GM23338 (cell line): ENCODE measurements at regions not wholly inside any gene's neighbourhood (a gene's known extent, or its start where the extent isn't known, plus 50 kb on each side); places are given as distances from the start of the nearest gene placed in this dataset.

Experiments used
- ATAC-seq: fragments of 200-7000 bp; cut with Tn5 transposase; 3 replicates; pipeline ENCODE4 v1.9.1; 2020
- DNase-seq: peaks from one replicate; pipeline ENCODE4 v3.0.0-alpha.2; 2015; ENCODE audit warnings: low spot score
- H2AFZ ChIP-seq: fragments of 200-600 bp; sonication (generic); 2 replicates; pipeline ENCODE4 v1.8.0; 2016; ENCODE audit warnings: antibody characterized with exemption, mild to moderate bottlenecking, moderate library complexity
- H3F3A ChIP-seq: fragments of 200-600 bp; sonication (generic); replicated peaks from 2 replicates; pipeline ENCODE4 v1.8.0; 2017; ENCODE audit warnings: antibody characterized with exemption, mixed run types, low read depth
- H3K27ac ChIP-seq: fragments of 200-600 bp; sonication (generic); 2 replicates; pipeline ENCODE4 v1.6.1; 2016; ENCODE audit warnings: low read depth
- H3K27me3 ChIP-seq: fragments of 200-600 bp; sonication (generic); 2 replicates; pipeline ENCODE4 v1.8.0; 2016; ENCODE audit warnings: mild to moderate bottlenecking, mixed run types, moderate library complexity; ENCODE audit not compliant: insufficient read depth
- H3K36me3 ChIP-seq: fragments of 200-600 bp; sonication (generic); 2 replicates; pipeline ENCODE4 v1.8.0; 2016; ENCODE audit warnings: mild to moderate bottlenecking; ENCODE audit not compliant: insufficient read depth
- H3K4me1 ChIP-seq: fragments of 200-600 bp; sonication (generic); 2 replicates; pipeline ENCODE4 v1.8.0; 2016; ENCODE audit warnings: mild to moderate bottlenecking, moderate library complexity; ENCODE audit not compliant: insufficient read depth
- H3K4me2 ChIP-seq: fragments of 200-600 bp; sonication (generic); 2 replicates; pipeline ENCODE4 v1.7.1; 2017; ENCODE audit warnings: mixed run types
- H3K4me3 ChIP-seq: fragments of 200-600 bp; sonication (generic); 2 replicates; pipeline ENCODE4 v1.6.1; 2016; ENCODE audit warnings: mixed run types
- H3K79me2 ChIP-seq: fragments of 200-600 bp; sonication (generic); replicated peaks from 2 replicates; pipeline ENCODE4 v1.8.0; 2017; ENCODE audit warnings: mild to moderate bottlenecking; ENCODE audit not compliant: insufficient read depth
- H3K9me2 ChIP-seq: fragments of 200-600 bp; sonication (generic); 2 replicates; pipeline ENCODE4 v1.8.0; 2017; ENCODE audit not compliant: insufficient read depth
- H4K20me1 ChIP-seq: fragments of 200-600 bp; sonication (generic); replicated peaks from 2 replicates; pipeline ENCODE4 v1.8.0; 2017; ENCODE audit warnings: mild to moderate bottlenecking; ENCODE audit not compliant: insufficient read depth
- H3K27ac Mint-ChIP-seq: 2 replicates; pipeline ENCODE4 v1.8.0; 2020; ENCODE audit warnings: inconsistent platforms, mild to moderate bottlenecking, moderate library complexity, mixed read lengths
- H3K27me3 Mint-ChIP-seq: 3 replicates; pipeline ENCODE4 v1.8.0; 2022; ENCODE audit warnings: low read depth, mild to moderate bottlenecking, moderate library complexity, mixed read lengths, inconsistent platforms; ENCODE audit not compliant: insufficient read depth, poor library complexity
- H3K36me3 Mint-ChIP-seq: 3 replicates; pipeline ENCODE4 v1.8.0; 2021; ENCODE audit warnings: low read depth, mild to moderate bottlenecking, inconsistent platforms, moderate library complexity, mixed read lengths
- H3K4me1 Mint-ChIP-seq: 3 replicates; pipeline ENCODE4 v1.8.0; 2020; ENCODE audit warnings: mild to moderate bottlenecking, inconsistent platforms, mixed read lengths
- H3K4me3 Mint-ChIP-seq: 3 replicates; pipeline ENCODE4 v1.8.0; 2021; ENCODE audit warnings: moderate library complexity, mild to moderate bottlenecking, inconsistent platforms, mixed read lengths
- H3K9me3 Mint-ChIP-seq: 3 replicates; pipeline ENCODE4 v1.8.0; 2020; ENCODE audit warnings: moderate library complexity, mild to moderate bottlenecking, inconsistent platforms, mixed read lengths
- CREB1 ChIP-seq: fragments of 250-450 bp; sonication (Bioruptor Pico); IDR thresholded peaks from 2 replicates; pipeline ENCODE4 v1.5.0; 2020; ENCODE audit warnings: low read depth, mild to moderate bottlenecking, moderate library complexity
- ETS1 ChIP-seq: IDR thresholded peaks from 2 replicates; pipeline ENCODE4 v1.6.1; 2016; ENCODE audit warnings: antibody characterized with exemption
- EZH2 ChIP-seq: fragments of 200-600 bp; sonication (generic); IDR thresholded peaks from one replicate; pipeline ENCODE4 v1.8.0; 2017; ENCODE audit warnings: antibody characterized with exemption, mild to moderate bottlenecking, low read depth; ENCODE audit not compliant: unreplicated experiment
- EZH2phosphoT487 ChIP-seq: fragments of 200-600 bp; sonication (generic); IDR thresholded peaks from one replicate; pipeline ENCODE4 v1.8.1; 2018; ENCODE audit warnings: antibody characterized with exemption; ENCODE audit not compliant: unreplicated experiment
- JUNB ChIP-seq: IDR thresholded peaks from one replicate; pipeline ENCODE4 v1.6.1; 2016; ENCODE audit warnings: antibody characterized with exemption; ENCODE audit not compliant: unreplicated experiment
- NANOG ChIP-seq: IDR thresholded peaks from 2 replicates; pipeline ENCODE4 v1.6.1; 2016; ENCODE audit warnings: antibody characterized with exemption, borderline replicate concordance
- POLR2AphosphoS5 ChIP-seq: IDR thresholded peaks from 2 replicates; pipeline ENCODE4 v1.6.1; 2016; ENCODE audit warnings: antibody characterized with exemption, low read depth
- STAT1 ChIP-seq: IDR thresholded peaks from one replicate; pipeline ENCODE4 v1.6.1; 2016; ENCODE audit warnings: antibody characterized with exemption; ENCODE audit not compliant: unreplicated experiment
- ZNF114 ChIP-seq: fragments of 250-450 bp; sonication (Bioruptor Pico); IDR thresholded peaks from 2 replicates; pipeline ENCODE4 v1.5.0; 2020; ENCODE audit warnings: mild to moderate bottlenecking, moderate library complexity
- ZNF331 ChIP-seq: fragments of 250-450 bp; sonication (Bioruptor Pico); IDR thresholded peaks from 2 replicates; pipeline ENCODE4 v1.5.0; 2020; ENCODE audit warnings: low read depth, mild to moderate bottlenecking, moderate library complexity
- TF ChIP-seq, protein P1 (sequence below), 2 experiments: fragments of 200-600 bp in 1 of 2; sonication (generic) in 1 of 2; conservative IDR thresholded peaks; 2 replicates each; pipeline versions ENCODE4 v1.5.1 to v1.6.1; 2016 to 2017; ENCODE audit warnings: antibody characterized with exemption in 2 of 2, low read depth in 2 of 2, mild to moderate bottlenecking in 2 of 2, moderate library complexity in 1 of 2
- TF ChIP-seq, protein P2 (sequence below): fragments of 250-450 bp; sonication (Bioruptor Pico); IDR thresholded peaks from 2 replicates; pipeline ENCODE4 v1.5.0; 2020; ENCODE audit warnings: mild to moderate bottlenecking, moderate library complexity
- TF ChIP-seq, protein P3 (sequence below): IDR thresholded peaks from one replicate; pipeline ENCODE4 v1.6.1; 2018; ENCODE audit warnings: antibody characterized with exemption; ENCODE audit not compliant: unreplicated experiment

DNA sequence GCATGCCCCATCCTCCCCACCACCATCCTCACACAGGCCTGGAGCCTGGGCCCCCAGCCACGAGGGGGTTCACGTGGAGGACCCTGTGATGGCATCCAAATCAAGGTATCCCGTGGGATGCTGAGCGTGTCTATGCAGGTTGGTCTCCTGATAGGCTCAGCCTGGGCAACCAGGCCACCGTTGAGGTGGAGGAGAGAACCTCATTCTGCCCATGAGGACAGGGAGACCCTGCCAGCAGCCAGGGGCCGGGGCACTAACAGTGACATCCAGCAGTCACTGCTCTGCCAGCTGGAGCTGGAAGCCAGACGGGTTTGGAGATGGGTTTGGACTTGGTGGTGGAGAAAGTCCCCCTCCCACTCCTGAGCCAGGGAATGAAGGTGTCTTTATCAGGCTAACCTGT lies 582.8 kb downstream of the MATN1 start:
- H3K27me3 Mint-ChIP-seq = peaks cover 5% of the 10 kb centered on the region
- H3K27ac ChIP-seq = no peak overlapping the region
- peaks cover 18% of the 10 kb centered on the region; the same call in 2 of the 3 replicates for H3K36me3 Mint-ChIP-seq
- no peaks in the 10 kb centered on the region for H3K4me1 ChIP-seq
- H3K27me3 ChIP-seq = no peaks in the 10 kb centered on the region
- no peaks in the 10 kb centered on the region for H3K36me3 ChIP-seq
- H3K4me2 ChIP-seq = no peak overlapping the region
- H3K27ac Mint-ChIP-seq = no peak overlapping the region
- DNase-seq = no peak
- H3K4me3 Mint-ChIP-seq = no peak overlapping the region
- H2AFZ ChIP-seq = no peak overlapping the region
- no peak overlapping the region for H3K4me3 ChIP-seq
- no peaks in the 10 kb centered on the region for H3F3A ChIP-seq
- H3K9me3 Mint-ChIP-seq = peaks cover 69% of the 10 kb centered on the region
- no peaks in the 10 kb centered on the region for H3K4me1 Mint-ChIP-seq
- ATAC-seq = no peak
- H4K20me1 ChIP-seq = no peaks in the 10 kb centered on the region
- peaks cover 9% of the 10 kb centered on the region; the same call in 1 of the 2 replicates for H3K9me2 ChIP-seq
- H3K79me2 ChIP-seq = no peaks in the 10 kb centered on the region
- TF ChIP-seq, protein P1, sequence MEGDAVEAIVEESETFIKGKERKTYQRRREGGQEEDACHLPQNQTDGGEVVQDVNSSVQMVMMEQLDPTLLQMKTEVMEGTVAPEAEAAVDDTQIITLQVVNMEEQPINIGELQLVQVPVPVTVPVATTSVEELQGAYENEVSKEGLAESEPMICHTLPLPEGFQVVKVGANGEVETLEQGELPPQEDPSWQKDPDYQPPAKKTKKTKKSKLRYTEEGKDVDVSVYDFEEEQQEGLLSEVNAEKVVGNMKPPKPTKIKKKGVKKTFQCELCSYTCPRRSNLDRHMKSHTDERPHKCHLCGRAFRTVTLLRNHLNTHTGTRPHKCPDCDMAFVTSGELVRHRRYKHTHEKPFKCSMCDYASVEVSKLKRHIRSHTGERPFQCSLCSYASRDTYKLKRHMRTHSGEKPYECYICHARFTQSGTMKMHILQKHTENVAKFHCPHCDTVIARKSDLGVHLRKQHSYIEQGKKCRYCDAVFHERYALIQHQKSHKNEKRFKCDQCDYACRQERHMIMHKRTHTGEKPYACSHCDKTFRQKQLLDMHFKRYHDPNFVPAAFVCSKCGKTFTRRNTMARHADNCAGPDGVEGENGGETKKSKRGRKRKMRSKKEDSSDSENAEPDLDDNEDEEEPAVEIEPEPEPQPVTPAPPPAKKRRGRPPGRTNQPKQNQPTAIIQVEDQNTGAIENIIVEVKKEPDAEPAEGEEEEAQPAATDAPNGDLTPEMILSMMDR (conservative IDR thresholded peaks at IDR 0.05; ENCODE audit: low read depth in 2 of 2) = no peak
- TF ChIP-seq ZNF331 (CRISPR knock-in tag) (no peak), STAT1 (no peak), CREB1 (CRISPR knock-in tag) (no peak), ZNF114 (CRISPR knock-in tag) (no peak), JUNB (no peak), ETS1 (no peak), POLR2AphosphoS5 (no peak), EZH2phosphoT487 (no peak), EZH2 (no peak), NANOG (no peak)
- TF ChIP-seq, protein P2, sequence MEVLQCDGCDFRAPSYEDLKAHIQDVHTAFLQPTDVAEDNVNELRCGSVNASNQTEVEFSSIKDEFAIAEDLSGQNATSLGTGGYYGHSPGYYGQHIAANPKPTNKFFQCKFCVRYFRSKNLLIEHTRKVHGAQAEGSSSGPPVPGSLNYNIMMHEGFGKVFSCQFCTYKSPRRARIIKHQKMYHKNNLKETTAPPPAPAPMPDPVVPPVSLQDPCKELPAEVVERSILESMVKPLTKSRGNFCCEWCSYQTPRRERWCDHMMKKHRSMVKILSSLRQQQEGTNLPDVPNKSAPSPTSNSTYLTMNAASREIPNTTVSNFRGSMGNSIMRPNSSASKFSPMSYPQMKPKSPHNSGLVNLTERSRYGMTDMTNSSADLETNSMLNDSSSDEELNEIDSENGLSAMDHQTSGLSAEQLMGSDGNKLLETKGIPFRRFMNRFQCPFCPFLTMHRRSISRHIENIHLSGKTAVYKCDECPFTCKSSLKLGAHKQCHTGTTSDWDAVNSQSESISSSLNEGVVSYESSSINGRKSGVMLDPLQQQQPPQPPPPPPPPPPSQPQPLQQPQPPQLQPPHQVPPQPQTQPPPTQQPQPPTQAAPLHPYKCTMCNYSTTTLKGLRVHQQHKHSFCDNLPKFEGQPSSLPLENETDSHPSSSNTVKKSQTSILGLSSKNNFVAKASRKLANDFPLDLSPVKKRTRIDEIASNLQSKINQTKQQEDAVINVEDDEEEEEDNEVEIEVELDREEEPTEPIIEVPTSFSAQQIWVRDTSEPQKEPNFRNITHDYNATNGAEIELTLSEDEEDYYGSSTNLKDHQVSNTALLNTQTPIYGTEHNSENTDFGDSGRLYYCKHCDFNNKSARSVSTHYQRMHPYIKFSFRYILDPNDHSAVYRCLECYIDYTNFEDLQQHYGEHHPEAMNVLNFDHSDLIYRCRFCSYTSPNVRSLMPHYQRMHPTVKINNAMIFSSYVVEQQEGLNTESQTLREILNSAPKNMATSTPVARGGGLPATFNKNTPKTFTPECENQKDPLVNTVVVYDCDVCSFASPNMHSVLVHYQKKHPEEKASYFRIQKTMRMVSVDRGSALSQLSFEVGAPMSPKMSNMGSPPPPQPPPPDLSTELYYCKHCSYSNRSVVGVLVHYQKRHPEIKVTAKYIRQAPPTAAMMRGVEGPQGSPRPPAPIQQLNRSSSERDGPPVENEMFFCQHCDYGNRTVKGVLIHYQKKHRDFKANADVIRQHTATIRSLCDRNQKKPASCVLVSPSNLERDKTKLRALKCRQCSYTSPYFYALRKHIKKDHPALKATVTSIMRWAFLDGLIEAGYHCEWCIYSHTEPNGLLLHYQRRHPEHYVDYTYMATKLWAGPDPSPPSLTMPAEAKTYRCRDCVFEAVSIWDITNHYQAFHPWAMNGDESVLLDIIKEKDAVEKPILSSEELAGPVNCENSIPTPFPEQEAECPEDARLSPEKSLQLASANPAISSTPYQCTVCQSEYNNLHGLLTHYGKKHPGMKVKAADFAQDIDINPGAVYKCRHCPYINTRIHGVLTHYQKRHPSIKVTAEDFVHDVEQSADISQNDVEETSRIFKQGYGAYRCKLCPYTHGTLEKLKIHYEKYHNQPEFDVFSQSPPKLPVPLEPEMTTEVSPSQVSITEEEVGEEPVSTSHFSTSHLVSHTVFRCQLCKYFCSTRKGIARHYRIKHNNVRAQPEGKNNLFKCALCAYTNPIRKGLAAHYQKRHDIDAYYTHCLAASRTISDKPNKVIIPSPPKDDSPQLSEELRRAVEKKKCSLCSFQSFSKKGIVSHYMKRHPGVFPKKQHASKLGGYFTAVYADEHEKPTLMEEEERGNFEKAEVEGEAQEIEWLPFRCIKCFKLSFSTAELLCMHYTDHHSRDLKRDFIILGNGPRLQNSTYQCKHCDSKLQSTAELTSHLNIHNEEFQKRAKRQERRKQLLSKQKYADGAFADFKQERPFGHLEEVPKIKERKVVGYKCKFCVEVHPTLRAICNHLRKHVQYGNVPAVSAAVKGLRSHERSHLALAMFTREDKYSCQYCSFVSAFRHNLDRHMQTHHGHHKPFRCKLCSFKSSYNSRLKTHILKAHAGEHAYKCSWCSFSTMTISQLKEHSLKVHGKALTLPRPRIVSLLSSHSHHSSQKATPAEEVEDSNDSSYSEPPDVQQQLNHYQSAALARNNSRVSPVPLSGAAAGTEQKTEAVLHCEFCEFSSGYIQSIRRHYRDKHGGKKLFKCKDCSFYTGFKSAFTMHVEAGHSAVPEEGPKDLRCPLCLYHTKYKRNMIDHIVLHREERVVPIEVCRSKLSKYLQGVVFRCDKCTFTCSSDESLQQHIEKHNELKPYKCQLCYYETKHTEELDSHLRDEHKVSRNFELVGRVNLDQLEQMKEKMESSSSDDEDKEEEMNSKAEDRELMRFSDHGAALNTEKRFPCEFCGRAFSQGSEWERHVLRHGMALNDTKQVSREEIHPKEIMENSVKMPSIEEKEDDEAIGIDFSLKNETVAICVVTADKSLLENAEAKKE (CRISPR knock-in tag) = no peak
- TF ChIP-seq, protein P3, sequence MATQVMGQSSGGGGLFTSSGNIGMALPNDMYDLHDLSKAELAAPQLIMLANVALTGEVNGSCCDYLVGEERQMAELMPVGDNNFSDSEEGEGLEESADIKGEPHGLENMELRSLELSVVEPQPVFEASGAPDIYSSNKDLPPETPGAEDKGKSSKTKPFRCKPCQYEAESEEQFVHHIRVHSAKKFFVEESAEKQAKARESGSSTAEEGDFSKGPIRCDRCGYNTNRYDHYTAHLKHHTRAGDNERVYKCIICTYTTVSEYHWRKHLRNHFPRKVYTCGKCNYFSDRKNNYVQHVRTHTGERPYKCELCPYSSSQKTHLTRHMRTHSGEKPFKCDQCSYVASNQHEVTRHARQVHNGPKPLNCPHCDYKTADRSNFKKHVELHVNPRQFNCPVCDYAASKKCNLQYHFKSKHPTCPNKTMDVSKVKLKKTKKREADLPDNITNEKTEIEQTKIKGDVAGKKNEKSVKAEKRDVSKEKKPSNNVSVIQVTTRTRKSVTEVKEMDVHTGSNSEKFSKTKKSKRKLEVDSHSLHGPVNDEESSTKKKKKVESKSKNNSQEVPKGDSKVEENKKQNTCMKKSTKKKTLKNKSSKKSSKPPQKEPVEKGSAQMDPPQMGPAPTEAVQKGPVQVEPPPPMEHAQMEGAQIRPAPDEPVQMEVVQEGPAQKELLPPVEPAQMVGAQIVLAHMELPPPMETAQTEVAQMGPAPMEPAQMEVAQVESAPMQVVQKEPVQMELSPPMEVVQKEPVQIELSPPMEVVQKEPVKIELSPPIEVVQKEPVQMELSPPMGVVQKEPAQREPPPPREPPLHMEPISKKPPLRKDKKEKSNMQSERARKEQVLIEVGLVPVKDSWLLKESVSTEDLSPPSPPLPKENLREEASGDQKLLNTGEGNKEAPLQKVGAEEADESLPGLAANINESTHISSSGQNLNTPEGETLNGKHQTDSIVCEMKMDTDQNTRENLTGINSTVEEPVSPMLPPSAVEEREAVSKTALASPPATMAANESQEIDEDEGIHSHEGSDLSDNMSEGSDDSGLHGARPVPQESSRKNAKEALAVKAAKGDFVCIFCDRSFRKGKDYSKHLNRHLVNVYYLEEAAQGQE = no peak
